ENCODE measurements at regions not wholly inside any gene's neighbourhood (a gene's known extent, or its start where the extent isn't known, plus 50 kb on each side); places are given as distances from the start of the nearest gene placed in this dataset.

GRCh38 chr2:198308368-198308767 lies 504.0 kb downstream of the PLCL1 start:
- no peak overlapping the region for H3K27ac ChIP-seq
- TF ChIP-seq CTCF (conservative IDR thresholded peaks at IDR 0.05) = no peak

GRCh38 chr2:198307093-198307492 lies 502.7 kb downstream of the PLCL1 start:
- H3K27ac ChIP-seq = no peak overlapping the region
- no peak for TF ChIP-seq CTCF (conservative IDR thresholded peaks at IDR 0.05)

DNA sequence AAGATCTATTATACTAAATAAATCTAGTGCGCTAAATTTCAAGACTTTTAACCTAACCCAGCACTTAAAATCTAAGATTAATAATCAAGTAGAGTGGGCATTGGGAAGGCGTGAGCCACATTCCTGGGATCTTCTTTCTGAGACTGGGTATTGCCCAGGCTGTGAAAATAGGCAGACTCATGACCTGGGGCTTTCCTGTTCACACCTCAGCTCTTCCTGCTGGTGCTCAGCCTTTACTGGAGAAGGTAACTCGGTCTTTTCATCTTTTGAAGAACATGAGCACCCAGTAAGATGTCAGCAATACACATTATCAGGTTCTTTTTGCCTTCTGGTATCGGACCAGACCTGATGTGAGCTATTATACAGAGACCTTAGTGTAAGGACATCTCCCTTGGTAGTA lies 500.5 kb downstream of the PLCL1 start:
- no peak overlapping the region for H3K27ac ChIP-seq
- TF ChIP-seq CTCF (conservative IDR thresholded peaks at IDR 0.05) = no peak

DNA sequence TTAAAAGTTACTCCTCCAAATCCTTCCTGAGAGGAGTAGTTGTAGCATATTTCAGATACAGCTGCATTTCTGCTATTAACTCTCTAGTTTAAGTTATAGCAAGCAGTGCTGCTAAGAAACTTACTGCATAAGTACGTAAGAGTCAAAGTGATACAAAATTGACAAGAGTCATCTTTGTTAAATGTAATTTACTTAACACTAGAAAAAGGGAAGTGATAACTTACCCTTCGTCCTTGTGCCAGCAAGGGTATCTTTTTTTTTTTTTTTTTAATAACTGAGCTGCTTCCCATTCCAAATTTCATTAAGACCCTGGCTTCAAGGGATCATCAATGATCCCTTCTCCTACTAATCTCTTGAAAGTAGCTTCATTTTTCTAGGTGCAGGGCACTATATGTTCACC lies 493.0 kb downstream of the PLCL1 start:
- no peak for TF ChIP-seq CTCF (conservative IDR thresholded peaks at IDR 0.05)
- H3K27ac ChIP-seq = no peak overlapping the region

DNA sequence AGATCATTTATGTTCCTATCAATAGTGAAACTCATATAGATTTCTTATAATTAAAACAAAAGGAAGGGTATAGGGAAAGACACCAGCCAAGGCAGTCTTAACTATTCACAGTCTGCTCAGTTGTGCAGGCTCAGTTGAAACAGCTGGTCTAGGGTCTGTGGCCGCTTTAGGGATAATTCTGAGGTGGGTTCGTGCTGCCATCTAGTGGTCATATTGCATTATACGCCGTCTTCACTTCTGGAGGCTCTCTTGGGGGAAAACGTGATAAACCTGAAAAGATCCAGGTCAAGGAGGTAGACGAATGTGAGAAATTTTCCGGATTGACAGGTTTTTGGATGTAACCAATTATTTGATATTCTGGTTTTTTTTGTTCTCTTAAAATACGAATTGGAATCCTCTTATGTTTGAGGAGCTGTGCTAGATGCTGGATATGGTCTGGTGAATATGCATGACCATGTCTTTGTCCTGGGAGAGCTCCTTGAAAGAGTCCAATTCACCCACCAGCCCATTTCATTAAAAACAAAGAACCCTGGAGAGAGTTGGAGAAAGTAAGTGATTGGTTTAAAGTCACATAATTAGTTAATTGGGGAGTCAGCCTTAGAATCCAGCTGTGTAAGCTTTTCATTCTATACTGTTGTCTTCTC lies 492.4 kb downstream of the PLCL1 start:
- H3K27ac ChIP-seq = no peak overlapping the region
- TF ChIP-seq CTCF (conservative IDR thresholded peaks at IDR 0.05) = peak; percentile 90

DNA sequence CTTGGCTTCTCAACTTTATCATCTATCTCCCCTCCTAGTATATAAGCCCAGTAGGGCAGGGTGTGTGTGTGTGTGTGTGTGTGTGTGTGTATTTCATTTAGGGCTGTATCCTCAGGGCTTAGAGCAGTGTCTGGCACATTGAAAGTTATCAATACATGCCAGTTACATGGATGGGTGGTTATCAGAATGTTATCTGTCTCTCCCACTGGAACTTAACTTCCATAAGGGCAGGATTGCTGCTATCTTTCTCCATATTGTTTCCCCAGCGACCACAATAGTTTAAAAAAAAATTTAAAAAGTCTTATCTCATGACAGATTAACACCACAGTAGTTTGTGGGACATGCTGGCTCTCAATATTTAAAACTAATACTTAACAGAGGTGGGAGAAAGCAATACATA lies 488.9 kb downstream of the PLCL1 start:
- H3K27ac ChIP-seq = no peak overlapping the region
- no peak for TF ChIP-seq CTCF (conservative IDR thresholded peaks at IDR 0.05)

- H3K27ac ChIP-seq = no peak overlapping the region
- no peak for TF ChIP-seq CTCF (conservative IDR thresholded peaks at IDR 0.05)
Observed at GRCh38 chr2:198289811-198290210, 485.4 kb downstream of the PLCL1 start.
